CD4-positive, alpha-beta memory T cell (primary cell): ENCODE measurements at regions not wholly inside any gene's neighbourhood (a gene's known extent, or its start where the extent isn't known, plus 50 kb on each side); places are given as distances from the start of the nearest gene placed in this dataset.

ENCODE experiments used
- CTCF ChIA-PET: fragments of 350-600 bp; sonication (Branson Sonifier 250); formaldehyde crosslinking; loops from one replicate; lab custom pipeline; 2021; ENCODE audit warnings: inconsistent platforms; ENCODE audit not compliant: partially characterized antibody; lab: Charles Lee
- POLR2A ChIA-PET: fragments of 350-600 bp; sonication (Branson Sonifier 250); formaldehyde crosslinking; loops from one replicate; lab custom pipeline; 2021; ENCODE audit not compliant: partially characterized antibody; lab: Charles Lee
- DNase-seq, 5 donors: peaks; one replicate each; pipeline versions ENCODE4 v3.0.0 to v3.0.0-alpha.2; 2020 to 2022; ENCODE audit warnings: mixed read lengths in 1 of 5
- H3K27ac ChIP-seq: one replicate; pipeline ENCODE4 v1.7.0; 2013; ENCODE audit warnings: low read depth, low read length
- H3K27me3 ChIP-seq: 2 replicates; pipeline ENCODE4 v1.7.0; 2013; ENCODE audit warnings: mild to moderate bottlenecking, low read length, moderate library complexity; ENCODE audit not compliant: insufficient read depth
- H3K36me3 ChIP-seq: 2 replicates; pipeline ENCODE4 v1.7.0; 2013; ENCODE audit warnings: mild to moderate bottlenecking, low read length, moderate library complexity; ENCODE audit not compliant: insufficient read depth
- H3K4me1 ChIP-seq: 2 replicates; pipeline ENCODE4 v1.7.0; 2013; ENCODE audit warnings: mild to moderate bottlenecking, low read length, moderate library complexity; ENCODE audit not compliant: insufficient read depth
- H3K4me3 ChIP-seq, 2 donors: one replicate each; pipeline ENCODE4 v1.7.0; 2013; ENCODE audit warnings: low read length in 2 of 2, mild to moderate bottlenecking in 1 of 2
- H3K9me3 ChIP-seq, 2 donors: one replicate each; pipeline ENCODE4 v1.7.0; 2013; ENCODE audit warnings: low read length in 2 of 2, control low read depth in 1 of 2; ENCODE audit not compliant: control insufficient read depth in 1 of 2
- H3K27ac Mint-ChIP-seq, 7 donors: one replicate each; pipeline ENCODE4 v1.8.0; 2020 to 2021; ENCODE audit warnings: mixed read lengths in 7 of 7, mild to moderate bottlenecking in 6 of 7, inconsistent platforms in 3 of 7, moderate library complexity in 3 of 7
- H3K27me3 Mint-ChIP-seq, 2 donors: one replicate each; pipeline ENCODE4 v1.8.0; 2020 to 2021; ENCODE audit warnings: mixed read lengths in 2 of 2
- H3K36me3 Mint-ChIP-seq, 2 donors: one replicate each; pipeline ENCODE4 v1.8.0; 2020 to 2021; ENCODE audit warnings: mixed read lengths in 2 of 2, inconsistent platforms in 1 of 2, mild to moderate bottlenecking in 1 of 2
- H3K4me1 Mint-ChIP-seq, 4 donors: one replicate each; pipeline ENCODE4 v1.8.0; 2020 to 2021; ENCODE audit warnings: mixed read lengths in 4 of 4, mild to moderate bottlenecking in 1 of 4
- H3K4me3 Mint-ChIP-seq, 8 donors: one replicate each; pipeline ENCODE4 v1.8.0; 2020 to 2021; ENCODE audit warnings: mixed read lengths in 8 of 8, mild to moderate bottlenecking in 7 of 8, moderate library complexity in 6 of 8, inconsistent platforms in 3 of 8
- H3K9me3 Mint-ChIP-seq, 8 donors: one replicate each; pipeline ENCODE4 v1.8.0; 2020 to 2021; ENCODE audit warnings: mixed read lengths in 8 of 8, mild to moderate bottlenecking in 5 of 8, inconsistent platforms in 3 of 8, moderate library complexity in 1 of 8
- intact Hi-C: fragments of 100-400 bp; cut with micrococcal nuclease; formaldehyde crosslinking; loops from one replicate; pipeline ENCODE4 v1.15.1; 2023

DNA sequence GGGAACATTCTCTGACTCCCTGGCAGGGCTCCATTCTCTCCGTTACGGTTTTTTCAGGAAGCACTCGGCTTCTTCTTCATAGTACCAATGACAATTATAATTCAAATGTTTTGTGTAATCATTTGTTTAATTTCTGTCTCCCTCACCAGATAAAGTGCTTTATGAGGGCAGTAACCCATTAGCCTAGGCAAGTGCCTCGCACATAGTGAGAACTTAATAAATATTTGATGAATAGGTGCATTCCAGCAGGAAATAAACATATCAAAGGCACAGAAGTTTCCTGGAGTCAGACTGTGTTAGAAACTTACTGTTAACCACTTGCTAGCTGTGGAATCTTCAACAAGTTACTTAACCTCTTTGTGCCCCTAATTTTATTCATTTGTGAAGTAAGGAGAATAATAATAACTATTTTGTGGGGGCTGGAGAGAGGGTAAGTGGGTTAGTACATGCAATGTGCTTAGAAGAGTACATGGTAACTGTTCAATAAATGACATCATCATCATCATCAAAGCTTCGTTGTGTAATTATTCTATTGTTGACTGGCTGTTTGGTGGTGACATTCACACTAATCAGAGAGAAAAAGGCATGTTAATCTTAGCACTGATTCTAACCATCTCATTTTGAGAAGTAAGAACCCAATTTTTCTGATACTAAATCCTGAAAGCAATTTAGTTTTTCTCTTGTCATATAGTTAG, 352.3 kb downstream of the INSIG2 start:
- Mint-ChIP-seq H3K9me3 (no peaks in the 10 kb centered on the region), H3K4me3 (no peak overlapping the region), H3K27me3 (peaks cover under 1 to 3% of the 10 kb centered on the region in 2 donors), H3K27ac (no peak overlapping the region), H3K36me3 (no peaks in the 10 kb centered on the region), H3K4me1 (no peaks in the 10 kb centered on the region)
- intact Hi-C loops, result no loop called here
- DNase-seq, result no peak
- Histone ChIP-seq H3K9me3 (no peaks in the 10 kb centered on the region), H3K27ac (no peak overlapping the region), H3K4me1 (no peaks in the 10 kb centered on the region), H3K36me3 (no peaks in the 10 kb centered on the region), H3K27me3 (no peaks in the 10 kb centered on the region), H3K4me3 (no peak overlapping the region)
- ChIA-PET POLR2A (no interaction called here), CTCF (no interaction called here)

DNA sequence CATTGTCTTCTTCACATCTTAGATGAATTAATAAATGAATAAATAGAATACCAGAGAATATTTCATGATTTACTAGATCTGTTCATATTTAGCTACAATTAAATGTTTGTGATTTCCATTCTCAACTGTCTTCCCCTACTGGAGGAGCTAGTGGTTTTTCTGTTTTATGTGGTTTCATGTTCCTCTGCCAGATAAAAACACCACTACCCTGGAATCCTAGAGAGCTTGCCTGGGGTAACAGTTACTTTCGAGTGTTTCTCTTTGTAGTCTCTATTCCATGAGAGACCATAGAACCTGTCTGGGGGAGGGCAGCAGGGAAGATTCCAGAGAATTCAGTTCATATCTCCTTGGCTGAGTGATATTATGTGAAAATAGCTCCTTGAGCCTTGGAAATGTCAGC, 349.2 kb downstream of the INSIG2 start:
- Mint-ChIP-seq H3K27me3 (peaks cover 2% of the 10 kb centered on the region in 2 donors), H3K4me1 (no peaks in the 10 kb centered on the region), H3K9me3 (no peaks in the 10 kb centered on the region), H3K36me3 (no peaks in the 10 kb centered on the region), H3K4me3 (no peak overlapping the region), H3K27ac (no peak overlapping the region)
- Histone ChIP-seq H3K4me3 (no peak overlapping the region), H3K4me1 (no peaks in the 10 kb centered on the region), H3K9me3 (no peaks in the 10 kb centered on the region), H3K36me3 (no peaks in the 10 kb centered on the region), H3K27ac (no peak overlapping the region), H3K27me3 (no peaks in the 10 kb centered on the region)
- ChIA-PET POLR2A (no interaction called here), CTCF (no interaction called here)
- intact Hi-C loops, result no loop called here
- no peak for DNase-seq

DNA sequence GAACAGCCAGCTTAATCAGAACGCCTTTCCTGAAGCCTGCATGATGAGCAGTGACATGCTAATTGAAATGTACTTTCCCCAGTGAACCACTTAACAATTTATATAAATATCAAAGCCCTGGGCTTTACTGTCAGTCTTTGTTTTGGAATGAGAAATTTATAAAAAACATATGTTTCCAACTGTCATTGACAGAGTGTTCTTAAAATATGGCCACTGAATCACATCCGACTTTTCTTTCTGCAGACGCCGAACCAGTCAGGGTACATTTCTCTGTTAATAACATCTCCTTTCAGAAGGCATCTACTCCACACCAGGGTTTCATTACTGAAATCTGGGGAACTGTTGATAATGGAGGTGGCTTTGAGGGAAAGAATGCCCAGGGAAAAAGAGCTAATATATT, 343.7 kb downstream of the INSIG2 start:
- Mint-ChIP-seq H3K4me3 (no peak overlapping the region), H3K4me1 (no peaks in the 10 kb centered on the region), H3K36me3 (no peaks in the 10 kb centered on the region), H3K27ac (no peak overlapping the region), H3K27me3 (peaks cover 2 to 6% of the 10 kb centered on the region in 2 donors), H3K9me3 (peaks cover 0 to 3% (median 0%) of the 10 kb centered on the region in 8 donors)
- Histone ChIP-seq H3K4me1 (no peaks in the 10 kb centered on the region), H3K27ac (no peak overlapping the region), H3K4me3 (no peak overlapping the region), H3K27me3 (no peaks in the 10 kb centered on the region), H3K36me3 (no peaks in the 10 kb centered on the region), H3K9me3 (no peaks in the 10 kb centered on the region)
- ChIA-PET POLR2A (no interaction called here), CTCF (no interaction called here)
- intact Hi-C loops, result no loop called here
- no peak for DNase-seq

DNA sequence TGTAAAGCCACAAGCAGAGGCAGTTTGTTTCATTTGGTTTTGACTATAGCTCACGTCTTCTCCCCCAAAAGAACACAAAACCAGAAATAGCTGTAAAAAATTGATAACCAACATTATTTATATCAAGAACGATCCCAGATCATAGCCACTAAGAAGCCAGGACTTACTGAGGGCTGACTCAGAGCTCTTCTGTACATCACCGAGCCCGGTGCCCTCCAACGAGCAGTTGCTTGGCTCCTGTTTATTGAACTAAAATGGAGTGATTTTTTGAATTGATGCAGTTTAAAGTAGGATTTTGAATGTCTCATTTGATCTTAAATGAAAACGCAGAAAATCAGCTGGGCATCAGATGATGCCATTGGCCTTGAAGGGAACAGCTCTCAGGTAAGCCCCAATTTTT, 343.3 kb downstream of the INSIG2 start:
- ChIA-PET POLR2A (no interaction called here), CTCF (no interaction called here)
- Mint-ChIP-seq H3K9me3 (peaks cover 0 to 3% (median 0%) of the 10 kb centered on the region in 8 donors), H3K4me3 (no peak overlapping the region), H3K4me1 (no peaks in the 10 kb centered on the region), H3K27me3 (peaks cover 2 to 6% of the 10 kb centered on the region in 2 donors), H3K36me3 (no peaks in the 10 kb centered on the region), H3K27ac (no peak overlapping the region)
- intact Hi-C loops, result no loop called here
- H3K36me3 ChIP-seq, result no peaks in the 10 kb centered on the region
- H3K27me3 ChIP-seq, result no peaks in the 10 kb centered on the region
- H3K27ac ChIP-seq, result no peak overlapping the region
- DNase-seq, result no peak
- no peaks in the 10 kb centered on the region for H3K4me1 ChIP-seq
- no peaks in the 10 kb centered on the region for H3K9me3 ChIP-seq
- H3K4me3 ChIP-seq, result no peak overlapping the region

DNA sequence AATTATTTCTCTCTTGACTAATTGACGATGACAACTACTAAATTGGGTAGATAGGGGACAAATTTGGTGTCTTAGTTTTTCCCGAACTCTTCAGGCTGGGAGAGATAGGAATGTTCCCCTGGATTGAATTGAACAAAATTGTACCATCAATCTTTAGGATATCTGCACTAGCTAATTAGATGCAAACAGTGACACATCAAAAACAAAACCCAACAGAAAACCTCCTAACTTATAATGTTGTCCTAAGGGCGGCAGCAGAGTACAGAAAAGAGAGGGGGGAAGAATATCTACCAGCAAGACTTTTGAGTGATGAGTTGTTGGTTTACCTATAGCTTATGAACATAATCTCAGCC, 342.9 kb downstream of the INSIG2 start:
- Mint-ChIP-seq H3K27ac (no peak overlapping the region), H3K4me3 (no peak overlapping the region), H3K27me3 (peaks cover 2 to 8% of the 10 kb centered on the region in 2 donors), H3K9me3 (peaks cover 0 to 3% (median 0%) of the 10 kb centered on the region in 8 donors), H3K36me3 (no peaks in the 10 kb centered on the region), H3K4me1 (no peaks in the 10 kb centered on the region)
- intact Hi-C loops, result no loop called here
- H3K36me3 ChIP-seq, result no peaks in the 10 kb centered on the region
- no peaks in the 10 kb centered on the region for H3K4me1 ChIP-seq
- H3K9me3 ChIP-seq, result no peaks in the 10 kb centered on the region
- CTCF ChIA-PET, result no interaction called here
- POLR2A ChIA-PET, result no interaction called here
- H3K4me3 ChIP-seq, result no peak overlapping the region
- H3K27me3 ChIP-seq, result no peaks in the 10 kb centered on the region
- no peak for DNase-seq
- no peak overlapping the region for H3K27ac ChIP-seq

DNA sequence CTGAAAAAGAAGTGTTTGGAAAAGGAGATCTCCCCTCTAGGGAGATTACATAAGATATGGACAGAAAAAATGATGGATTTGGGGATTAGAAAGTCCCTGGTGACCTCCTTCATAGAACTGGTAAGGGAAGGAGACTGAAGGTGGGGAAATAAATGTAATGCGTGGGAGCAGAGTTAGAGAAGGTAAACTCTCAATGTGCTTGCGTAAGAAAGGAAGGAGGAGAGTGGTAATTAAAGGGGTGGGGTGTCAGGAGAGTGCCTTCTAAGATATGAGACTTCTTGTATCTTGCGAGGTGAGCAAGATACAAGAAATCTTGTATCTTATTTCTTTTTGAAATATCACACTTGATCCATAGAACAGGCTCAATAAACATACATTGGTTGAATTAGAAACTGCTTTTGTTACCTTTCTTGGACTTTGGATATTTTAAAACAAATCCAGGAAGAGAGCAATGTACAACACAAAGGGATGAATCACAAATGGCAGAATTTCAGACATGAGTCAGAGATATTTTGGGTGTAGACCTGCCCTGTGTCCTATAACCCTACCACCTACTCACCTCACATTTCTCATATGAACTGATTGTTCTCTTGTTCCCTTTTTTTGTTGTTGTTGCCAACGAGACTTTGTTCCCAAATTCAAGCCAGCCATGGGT, 342.4 kb downstream of the INSIG2 start:
- CTCF ChIA-PET, result no interaction called here

DNA sequence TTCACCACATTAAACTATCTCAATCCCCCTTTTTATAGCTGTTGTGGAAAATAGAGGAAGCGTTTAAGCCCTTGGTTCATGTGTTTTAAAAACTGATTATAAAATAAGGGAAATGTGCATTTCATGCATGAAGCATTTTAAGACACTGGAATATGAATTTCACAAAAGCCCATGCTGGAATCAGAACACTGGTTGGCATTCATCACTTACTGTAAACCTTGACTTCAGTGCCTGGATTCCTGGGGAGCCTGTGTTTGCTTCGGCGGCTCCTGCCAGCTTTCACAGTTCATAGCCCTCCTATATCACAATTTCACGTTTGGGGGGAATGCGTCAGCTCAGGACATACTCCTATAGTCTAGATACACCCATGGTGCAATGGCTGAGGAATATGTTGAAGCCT, 336.9 kb downstream of the INSIG2 start:
- no peaks in the 10 kb centered on the region for H3K36me3 ChIP-seq
- DNase-seq, result no peak
- POLR2A ChIA-PET, result no interaction called here
- no peaks in the 10 kb centered on the region for H3K4me1 ChIP-seq
- Mint-ChIP-seq H3K9me3 (peaks cover 0 to 8% (median 0%) of the 10 kb centered on the region in 8 donors), H3K36me3 (no peaks in the 10 kb centered on the region), H3K27ac (no peak overlapping the region), H3K4me1 (no peaks in the 10 kb centered on the region), H3K27me3 (peaks cover 4 to 7% of the 10 kb centered on the region in 2 donors), H3K4me3 (no peak overlapping the region)
- H3K4me3 ChIP-seq, result no peak overlapping the region
- no peak overlapping the region for H3K27ac ChIP-seq
- intact Hi-C loops, result no loop called here
- H3K27me3 ChIP-seq, result no peaks in the 10 kb centered on the region
- no peaks in the 10 kb centered on the region for H3K9me3 ChIP-seq
- CTCF ChIA-PET, result no interaction called here

More for the DNA sequence above, 342.4 kb downstream of the INSIG2 start:
- no peaks in the 10 kb centered on the region for H3K4me1 Mint-ChIP-seq
- H3K9me3 ChIP-seq, result no peaks in the 10 kb centered on the region
- peaks cover 2 to 6% of the 10 kb centered on the region in 2 donors for H3K27me3 Mint-ChIP-seq
- H3K27ac Mint-ChIP-seq, result no peak overlapping the region
- intact Hi-C loops, result no loop called here
- DNase-seq, result no peak
- no peak overlapping the region for H3K27ac ChIP-seq
- H3K4me1 ChIP-seq, result no peaks in the 10 kb centered on the region
- peak overlapping the region in 1 of 8 donors; percentile 31 for H3K4me3 Mint-ChIP-seq
- H3K4me3 ChIP-seq, result no peak overlapping the region
- H3K27me3 ChIP-seq, result no peaks in the 10 kb centered on the region
- peaks cover 0 to 3% (median 0%) of the 10 kb centered on the region in 8 donors for H3K9me3 Mint-ChIP-seq
- H3K36me3 ChIP-seq, result no peaks in the 10 kb centered on the region
- POLR2A ChIA-PET, result no interaction called here
- H3K36me3 Mint-ChIP-seq, result no peaks in the 10 kb centered on the region
